Cerebellar cortex (tissue), 1 donor: ENCODE measurements at regions not wholly inside any gene's neighbourhood (a gene's known extent, or its start where the extent isn't known, plus 50 kb on each side); places are given as distances from the start of the nearest gene placed in this dataset.
"Not testable (repeated sequence)": the region's sequence is repeated elsewhere in the genome, so short reads cannot be mapped to it uniquely, and the experiment has no call there.

Experiments
- DNase-seq: peaks from one replicate; pipeline ENCODE4 v3.0.0-alpha.2; 2015; ENCODE audit warnings: low spot score

DNA sequence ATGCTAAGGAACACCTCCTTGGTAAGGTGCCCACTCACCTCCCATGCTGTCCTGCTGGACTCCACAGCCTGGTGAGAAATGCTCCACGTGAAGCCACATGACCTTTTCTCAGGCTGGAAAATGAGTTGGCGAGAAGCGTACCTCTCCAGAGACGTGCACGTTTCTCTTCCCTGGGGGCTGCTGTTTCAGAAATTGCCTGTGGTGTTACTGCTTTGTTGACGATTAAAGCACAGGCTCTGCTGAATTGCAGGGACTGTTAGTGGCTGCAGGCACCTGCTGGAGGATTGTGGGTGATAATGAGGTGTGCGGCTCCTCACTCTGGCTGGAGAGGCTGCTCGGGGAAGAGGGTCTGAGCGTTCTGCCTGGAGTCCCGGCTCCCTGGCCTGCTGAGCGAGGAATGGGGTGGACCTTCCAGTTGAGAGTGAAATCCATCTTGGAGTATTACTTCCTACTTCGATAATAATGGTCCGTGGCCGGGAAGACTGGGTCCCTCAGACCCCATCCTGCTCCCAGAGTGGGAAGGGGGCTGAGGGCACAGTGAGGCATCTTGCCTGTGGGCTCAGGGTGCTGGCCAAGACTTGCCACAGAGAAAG, 199.3 kb upstream of the HDAC4 start:
- no peak for DNase-seq

DNA sequence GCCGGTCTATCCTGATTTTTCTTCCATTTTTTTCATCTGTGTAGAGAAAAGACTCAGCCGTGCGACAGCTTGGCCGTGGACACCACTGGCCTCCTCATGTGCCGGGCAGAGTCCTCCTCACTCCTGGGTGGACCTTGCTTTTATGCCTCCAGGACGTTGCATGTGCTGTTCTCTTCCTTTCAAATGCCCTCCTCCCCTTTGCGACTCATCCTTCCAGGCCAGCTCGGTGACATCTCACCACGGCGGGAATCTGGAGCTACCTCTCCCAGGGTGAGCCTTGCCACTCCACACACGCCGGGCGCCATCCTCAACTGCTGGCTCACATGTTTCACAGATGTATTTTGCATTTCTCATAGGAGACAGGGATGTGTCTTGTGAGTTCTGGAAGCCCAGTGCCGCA, 198.5 kb upstream of the HDAC4 start:
- no peak for DNase-seq

DNA sequence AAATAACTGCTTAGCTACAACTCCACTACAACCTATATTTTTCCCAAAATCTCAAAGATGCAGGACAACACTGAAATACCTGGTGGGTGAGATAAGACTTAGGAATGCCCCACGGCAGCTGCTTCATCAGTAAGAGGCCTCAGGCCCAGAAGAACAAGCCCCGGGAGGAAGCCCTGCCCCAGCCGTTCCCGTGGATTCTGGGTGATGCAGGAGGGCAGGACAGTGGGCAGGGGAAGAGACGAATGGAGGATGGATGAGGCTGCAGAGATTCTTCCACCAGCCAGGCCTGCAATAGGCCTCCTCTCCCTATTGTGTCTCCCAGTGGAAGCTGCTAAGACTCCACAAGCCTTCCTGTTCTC, 197.9 kb upstream of the HDAC4 start:
- DNase-seq = no peak

DNA sequence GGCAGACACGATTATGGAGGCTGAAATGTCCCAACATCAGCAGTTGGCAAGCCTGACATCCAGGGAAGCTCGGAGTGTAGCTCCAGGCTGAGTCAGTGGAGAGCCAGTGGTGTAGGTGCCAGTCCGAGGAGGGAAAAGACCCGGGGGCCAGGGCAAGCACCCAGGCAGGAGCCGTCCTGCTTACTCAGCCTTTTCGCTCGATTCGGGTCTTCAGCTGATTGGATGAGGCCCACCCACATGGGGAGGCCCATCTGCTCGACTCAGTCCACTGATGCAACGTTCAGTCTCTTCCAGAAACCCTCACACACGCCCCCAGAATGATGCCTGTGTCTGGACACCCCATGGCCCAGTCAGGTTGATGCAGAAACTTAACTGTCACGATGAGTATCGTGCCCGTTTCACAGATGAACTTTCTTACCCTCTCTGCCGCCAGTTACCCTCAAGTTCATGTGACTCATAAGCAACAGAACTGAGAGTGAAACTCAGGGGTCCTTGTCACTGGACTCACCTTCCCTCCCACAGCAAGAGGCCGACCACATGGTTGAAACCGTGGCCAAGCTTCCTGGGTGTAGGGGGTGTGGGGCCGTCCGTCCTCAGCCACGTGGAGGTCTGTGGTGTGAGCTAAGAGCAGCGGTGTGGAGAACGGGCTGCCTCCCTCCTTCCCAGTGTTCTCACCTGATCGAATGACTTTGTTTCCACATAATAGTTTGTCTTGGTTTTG, 197.4 kb upstream of the HDAC4 start:
- DNase-seq = no peak

DNA sequence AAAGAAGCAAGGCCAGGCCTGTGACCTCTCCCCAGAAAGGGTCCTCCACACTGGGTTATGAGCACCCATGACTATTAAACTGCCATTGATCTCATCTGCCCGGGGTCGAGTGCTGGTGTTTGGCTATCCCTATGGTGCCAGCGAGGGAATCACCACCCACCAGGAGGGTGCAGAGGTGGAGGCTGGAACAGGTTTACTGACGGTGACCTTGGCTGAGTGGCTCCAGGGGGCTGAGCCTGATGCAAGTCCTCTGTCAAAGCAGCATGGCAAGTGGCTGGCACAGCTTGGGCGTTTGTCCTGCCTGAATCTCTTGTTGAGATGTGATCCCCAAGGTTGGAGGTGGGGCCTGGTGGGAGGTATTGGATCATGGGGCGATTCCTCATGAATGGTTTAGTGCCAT, 196.4 kb upstream of the HDAC4 start:
- no peak for DNase-seq

DNA sequence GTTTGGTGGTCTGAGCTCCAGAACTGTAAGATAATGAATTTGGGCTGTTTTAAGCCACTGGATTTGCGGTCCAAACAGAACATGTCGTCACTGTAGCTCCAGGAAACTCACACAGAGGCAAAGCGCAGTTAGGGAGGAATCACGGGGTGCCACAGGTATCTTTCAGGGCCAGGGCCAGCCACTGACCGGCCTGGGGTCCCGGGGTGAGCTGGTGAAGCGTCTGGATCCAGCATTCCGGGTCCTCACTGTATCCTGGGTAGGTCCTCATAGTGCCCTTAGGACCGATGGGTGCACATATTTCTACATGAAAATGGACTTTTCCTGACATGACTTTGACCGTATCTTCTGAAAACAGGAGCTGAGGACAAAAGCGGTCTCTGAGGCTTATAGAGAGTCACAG, 196.0 kb upstream of the HDAC4 start:
- no peak for DNase-seq

DNA sequence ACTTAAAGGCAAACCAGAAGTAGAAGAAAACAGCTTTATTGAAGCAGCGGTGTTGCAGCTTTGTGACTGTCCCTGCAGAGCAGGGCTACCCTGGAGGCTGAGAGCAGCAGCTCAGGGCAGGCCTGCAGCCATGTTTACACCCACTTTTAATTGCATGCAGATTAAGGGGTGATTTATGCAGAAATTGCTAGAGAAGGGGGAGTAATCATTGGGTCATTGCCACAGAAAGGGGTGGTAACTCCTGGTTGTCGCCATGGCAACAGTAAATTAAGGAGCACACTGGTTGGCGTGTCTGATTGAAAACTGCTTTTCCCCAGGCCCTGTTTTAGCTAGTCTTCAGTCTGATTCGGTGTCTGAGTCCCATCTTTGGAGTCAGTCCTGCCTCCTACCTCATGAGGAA, 195.4 kb upstream of the HDAC4 start:
- DNase-seq = no peak

DNA sequence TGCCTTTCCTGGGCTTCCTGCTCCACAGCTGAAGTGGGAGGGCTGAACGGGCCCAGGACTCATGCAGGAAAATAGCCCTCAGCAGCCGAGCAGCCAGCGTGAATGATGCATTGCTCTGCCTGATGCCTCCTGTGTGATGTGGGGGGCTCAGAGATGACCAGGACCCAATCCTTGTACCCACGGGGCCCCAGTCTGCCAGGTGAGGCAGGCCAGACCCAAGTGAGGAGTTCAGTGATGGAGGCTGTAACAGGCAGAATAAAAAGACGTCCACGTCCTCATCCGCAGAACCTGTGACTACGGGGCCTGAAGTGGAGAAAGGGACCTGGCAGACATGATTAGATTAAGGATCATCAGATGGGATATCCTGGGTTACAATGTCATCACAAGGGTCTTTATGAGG, 194.9 kb upstream of the HDAC4 start:
- DNase-seq = no peak

DNA sequence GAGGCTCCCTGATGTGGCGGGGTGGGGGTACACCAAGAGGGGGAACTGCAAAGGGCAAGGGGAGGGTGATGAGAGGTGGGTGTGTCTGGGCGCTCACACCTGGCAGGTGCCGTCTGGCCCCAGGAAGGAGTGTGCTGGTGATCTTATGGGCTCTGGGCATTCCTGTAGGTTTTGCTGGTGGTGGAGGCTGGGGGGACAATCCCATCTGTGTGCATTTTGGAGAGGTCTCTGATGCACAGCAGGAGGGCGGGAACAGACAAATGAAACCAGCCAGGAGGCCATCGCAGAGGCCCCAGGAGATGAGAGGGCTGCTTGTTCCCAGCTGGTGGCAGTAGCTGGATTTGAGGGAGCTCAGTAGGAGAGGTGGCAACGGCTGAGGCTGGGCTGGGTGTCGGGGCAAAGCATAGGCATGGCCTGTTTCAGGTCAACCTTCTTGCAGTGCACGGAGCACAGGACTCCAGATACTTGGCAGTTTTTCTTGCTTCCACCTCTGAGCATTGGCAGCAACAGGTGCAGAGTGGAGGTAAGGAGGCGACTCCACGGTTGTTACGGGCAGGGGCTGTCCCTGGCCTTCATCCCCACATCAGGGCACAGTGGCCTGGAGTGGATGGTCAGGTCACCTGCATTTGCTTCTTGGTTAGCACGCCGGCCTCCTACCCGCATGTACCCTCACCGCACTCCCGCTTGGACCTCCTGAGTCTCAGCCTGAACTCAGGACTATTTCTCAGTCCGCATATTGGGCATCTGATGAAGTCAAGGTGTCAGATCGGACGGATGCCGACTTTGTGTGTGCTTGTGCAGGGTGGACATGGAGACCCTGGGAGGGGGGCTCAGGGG, 194.2 kb upstream of the HDAC4 start:
- DNase-seq = no peak

DNA sequence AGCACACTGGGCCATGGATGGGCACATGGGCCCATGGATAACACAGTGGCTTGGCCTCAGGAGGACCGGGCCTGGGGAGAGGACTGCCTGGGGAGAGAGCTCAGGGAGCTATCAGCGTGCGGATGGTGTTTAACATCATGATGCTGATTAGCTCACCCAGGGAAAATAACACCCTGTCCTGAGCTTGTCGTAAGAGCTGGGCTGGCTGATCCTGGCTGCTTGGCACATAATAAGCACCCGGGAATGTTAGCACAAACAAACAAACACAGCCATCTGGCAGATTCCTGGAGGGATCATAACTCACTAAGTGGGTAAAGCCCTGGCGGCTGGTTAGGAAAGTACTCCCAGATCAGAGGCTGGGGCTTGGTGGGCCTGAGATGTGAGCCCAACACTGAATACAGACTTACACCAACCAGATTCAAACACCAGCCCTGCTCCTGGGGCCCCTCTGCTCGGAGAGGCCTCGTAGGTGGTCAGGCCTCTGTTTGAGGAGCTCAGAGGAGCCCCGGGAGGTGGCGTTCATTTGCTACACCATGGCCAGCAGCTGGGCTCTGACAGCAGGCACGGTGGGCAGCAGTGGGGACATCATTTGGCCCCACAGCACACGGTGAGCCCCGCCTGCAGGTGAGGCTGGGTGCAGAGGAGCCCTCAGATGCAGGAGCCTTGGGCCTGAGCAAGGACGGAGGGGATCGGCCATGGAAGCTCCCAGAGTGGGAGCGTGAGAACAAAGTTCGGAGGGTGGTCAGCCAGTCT, 193.4 kb upstream of the HDAC4 start:
- DNase-seq = no peak

DNA sequence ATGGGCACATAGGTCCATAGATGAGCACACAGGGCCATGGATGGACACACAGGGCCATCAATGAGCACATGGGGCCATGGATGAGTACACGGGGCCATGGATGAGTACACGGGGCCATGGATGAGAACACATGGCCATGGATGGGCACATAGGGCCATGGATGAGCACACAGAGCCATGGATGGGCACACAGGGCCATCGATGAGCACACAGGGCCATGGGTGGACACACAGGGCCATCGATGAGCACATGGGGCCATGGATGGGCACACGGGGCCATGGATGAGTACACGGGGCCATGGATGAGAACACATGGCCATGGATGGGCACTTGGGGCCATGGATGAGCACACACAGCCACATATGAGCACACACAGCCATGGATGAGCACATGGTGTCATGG, 192.6 kb upstream of the HDAC4 start:
- DNase-seq = no peak

DNA sequence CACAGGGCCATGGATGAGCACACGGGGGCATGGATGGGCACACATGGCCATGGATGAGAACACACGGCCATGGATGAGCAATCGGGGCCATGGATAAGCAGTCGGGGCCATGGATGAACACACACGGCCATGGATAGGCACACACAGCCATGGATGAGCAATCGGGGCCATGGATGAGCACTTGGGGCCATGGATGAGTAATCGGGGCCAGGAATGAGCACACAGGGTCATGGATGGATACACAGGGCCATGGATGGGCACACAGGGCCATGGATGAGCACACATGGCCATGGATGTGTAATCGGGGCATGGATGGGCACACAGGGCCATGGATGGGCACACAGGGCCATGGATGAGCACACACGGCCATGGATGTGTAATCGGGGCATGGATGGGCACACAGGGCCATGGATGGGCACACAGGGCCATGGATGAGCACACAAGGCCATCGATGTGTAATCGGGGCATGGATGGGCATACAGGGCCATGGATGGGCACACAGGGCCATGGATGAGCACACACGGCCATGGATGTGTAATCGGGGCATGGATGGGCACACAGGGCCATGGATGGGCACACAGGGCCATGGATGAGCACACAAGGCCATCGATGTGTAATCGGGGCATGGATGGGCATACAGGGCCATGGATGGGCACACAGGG, 191.9 kb upstream of the HDAC4 start:
- DNase-seq = not testable (repeated sequence)

DNA sequence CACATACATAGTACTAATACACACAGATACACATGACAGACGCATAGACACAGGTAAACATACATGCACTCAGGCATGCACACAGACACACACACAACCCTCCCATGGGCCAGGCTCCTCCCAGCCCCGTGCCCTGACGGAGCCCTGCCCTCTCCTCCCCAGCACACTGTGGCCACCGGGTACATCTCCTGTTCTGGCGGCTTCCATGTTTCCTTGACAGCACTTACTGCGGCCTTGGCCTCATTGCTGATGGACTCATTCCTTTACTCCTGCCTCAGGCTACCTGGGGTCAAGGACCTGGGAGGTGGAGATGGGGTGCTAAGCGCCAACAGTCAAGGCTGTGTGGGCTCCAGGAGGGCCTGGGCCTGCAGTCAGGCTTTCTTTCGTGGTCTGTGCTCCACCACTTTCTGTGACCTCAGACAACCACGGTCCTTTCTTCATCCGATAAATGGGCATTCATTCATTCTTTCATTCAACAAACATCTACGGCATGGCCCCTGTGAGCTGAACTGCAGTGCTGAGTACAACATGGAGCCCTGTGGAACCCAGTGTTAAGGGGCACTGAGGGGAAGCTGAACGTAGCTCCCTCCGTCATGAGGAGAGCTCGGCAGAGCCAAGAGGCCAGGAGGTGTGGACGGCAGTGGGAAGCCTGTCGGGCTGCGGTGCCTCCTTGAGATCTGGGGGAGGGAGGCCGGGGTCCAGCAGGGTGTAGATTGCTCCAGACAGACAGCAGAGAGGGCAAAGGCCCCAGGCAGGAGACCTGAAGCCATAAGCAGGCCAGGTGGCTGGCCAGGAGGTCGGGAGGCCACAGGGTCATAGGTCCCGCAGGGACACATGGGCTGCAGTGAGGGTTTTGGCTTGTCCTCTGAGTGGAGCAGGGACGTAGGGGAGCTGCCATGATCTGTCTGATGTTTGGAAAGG, 190.4 kb upstream of the HDAC4 start:
- no peak for DNase-seq

DNA sequence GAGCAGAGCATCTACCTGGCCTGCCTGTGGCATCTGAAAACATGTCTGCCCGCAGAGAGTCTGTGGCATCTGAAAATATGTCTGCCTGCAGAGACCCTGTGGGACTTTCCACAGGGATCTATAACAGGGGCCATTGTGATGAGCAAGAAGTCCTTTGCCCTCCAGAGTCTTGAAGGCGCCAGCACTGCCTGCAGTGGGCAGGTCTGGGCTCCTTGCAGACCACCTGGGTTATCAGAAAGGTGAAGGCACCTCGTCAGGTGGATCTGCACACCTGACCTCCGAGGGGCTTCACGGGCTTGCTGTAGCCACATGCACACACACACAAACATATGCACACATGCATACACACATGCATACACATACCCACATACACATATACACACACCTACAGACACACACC, 189.5 kb upstream of the HDAC4 start:
- DNase-seq = no peak

DNA sequence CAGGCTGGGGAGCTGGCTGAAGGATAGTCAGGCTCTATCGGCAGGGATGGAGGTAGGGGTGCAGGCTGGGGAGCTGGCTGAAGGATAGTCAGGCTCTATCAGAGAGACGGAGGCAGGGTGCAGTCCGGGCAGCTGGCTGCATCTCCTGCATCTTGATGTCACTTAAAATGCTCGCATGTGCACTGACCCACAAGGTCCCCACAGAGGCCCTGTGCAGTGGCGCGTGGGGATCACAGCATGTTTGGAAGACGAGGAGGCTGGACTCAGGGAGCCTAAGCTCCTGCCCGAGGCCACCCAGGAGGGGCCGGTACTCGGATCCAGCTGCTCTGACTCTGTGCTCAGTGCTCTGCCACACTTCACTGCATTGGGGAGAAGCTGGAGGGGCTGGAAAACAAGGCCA, 189.0 kb upstream of the HDAC4 start:
- DNase-seq = no peak

DNA sequence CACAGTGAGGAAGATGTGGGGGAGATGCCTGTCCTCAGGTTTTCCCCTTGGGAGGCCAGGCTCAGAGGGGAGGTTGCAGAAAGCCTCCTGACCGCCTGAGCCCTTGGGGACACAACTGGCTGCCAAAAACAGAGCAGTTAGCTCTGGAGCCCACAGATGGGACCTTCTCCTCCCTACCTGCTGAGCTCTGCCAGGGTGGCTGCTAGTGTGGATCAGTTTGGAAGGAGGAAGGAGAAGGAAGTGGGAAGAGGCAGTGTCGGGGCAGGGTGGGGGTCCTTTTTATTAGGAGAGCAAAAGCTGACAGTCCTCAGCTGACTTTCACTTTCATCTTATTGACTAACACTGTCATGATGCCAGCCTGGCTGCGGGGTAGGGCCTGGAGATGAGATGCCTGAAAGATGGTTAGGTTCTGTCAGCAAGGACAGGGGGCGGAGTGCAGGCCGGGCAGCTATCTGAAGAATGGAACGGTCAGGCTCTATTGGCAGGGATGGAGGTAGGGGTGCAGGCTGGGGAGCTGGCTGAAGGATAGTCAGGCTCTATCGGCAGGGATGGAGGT, 188.5 kb upstream of the HDAC4 start:
- DNase-seq = no peak

DNA sequence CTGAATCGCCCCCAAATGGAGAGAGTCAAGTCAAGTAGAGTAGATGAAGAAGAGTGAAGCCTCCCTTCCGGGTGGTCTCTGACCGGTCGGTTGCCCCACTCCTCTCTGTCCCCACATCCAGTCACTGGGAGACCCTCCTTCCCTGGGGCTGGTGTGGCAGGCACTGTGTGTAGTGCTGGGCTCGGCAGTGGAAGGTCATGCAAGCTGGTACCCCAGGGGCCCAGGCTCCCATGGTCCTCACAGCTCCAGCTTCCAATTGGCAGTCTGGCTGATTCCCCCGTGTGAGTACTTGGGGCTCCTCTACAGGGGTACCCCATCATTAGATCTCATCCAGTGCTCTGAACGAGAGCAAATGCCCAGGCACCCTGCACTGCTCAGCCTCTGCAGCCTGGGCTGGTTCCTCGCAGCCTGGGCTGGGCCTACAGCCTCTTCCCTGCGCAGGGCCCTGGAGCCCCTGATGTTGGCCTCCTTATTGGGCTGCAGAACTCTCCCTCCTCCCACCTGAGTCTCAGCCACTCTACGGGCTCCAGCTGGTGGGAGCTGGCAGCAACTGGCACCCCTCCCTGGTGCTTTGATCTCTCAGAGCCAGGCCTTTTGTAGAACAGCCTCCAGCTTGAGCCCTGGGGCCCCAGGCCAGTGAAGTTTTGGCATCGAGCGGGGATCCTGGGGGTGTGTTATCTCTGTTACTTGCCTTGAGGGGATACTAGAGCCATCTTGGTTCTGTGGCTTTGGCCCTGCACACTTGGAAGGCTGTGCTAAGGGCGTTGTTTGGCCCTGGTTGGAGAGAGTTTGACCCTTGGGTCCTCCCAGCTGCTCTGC, 187.8 kb upstream of the HDAC4 start:
- DNase-seq = no peak

DNA sequence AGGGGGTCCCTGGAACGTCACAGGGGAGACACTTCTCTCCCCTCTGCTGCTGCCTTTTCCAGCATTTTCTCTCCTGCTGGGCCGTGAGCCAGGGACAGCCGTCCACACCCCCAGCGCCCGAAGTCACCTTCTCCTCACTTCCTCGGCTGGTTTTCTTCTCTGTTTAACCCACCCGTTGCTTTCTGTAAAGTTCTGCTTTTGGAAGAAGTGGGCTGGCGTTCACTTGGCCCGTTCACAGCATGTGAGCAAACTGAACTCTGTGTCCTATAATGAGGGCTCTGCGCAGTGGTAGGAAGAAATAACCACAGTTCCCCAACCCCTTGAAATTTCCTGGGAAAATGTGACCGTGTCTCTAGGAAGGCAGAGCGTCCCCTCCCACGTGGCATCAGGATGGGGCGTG, 187.0 kb upstream of the HDAC4 start:
- no peak for DNase-seq

DNA sequence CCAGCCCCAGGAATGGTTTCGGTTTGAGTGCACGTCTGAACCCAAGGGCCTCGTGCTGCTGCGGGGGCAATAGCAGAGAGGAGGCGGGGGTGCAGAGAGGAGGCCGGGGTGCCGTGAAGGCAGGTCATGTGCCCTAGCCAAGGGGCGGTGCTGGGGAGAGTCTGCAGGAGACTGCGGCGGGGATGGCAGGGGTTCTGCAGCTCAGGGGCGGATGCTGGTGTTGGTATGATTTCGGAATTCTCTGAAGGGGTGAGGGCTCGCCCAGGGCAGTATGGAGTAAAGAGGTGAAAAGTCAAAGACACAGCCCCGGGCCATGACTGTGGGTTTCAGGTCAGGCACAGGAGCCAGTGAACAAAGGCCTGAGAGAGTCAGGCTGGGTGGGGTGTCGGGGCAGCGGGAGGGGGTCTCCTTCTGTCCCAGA, 186.5 kb upstream of the HDAC4 start:
- no peak for DNase-seq
